HepG2 (cell line): ENCODE measurements at regions not wholly inside any gene's neighbourhood (a gene's known extent, or its start where the extent isn't known, plus 50 kb on each side); places are given as distances from the start of the nearest gene placed in this dataset.

Source experiments
- ATAC-seq: fragments of 200-7000 bp; cut with Tn5 transposase; 3 replicates; pipeline ENCODE4 v1.9.1; 2020; ENCODE audit warnings: mild to moderate bottlenecking, moderate library complexity
- BruUV-seq: library from RNA; stranded (reverse); fragments of 400-500 nt; replicated peaks from 2 replicates; lab custom pipeline; 2021; lab: Mats Ljungman, UMichigan
- CTCF ChIA-PET: fragments of 300-600 bp; formaldehyde crosslinking; extraction: SDS; loops from one replicate; lab custom pipeline; 2021; ENCODE audit warnings: low total read pairs, inconsistent platforms, low intra/inter-chr PET ratio; lab: Yijun Ruan, JAX
- POLR2A ChIA-PET: fragments of 350-600 bp; sonication (Branson Sonifier 250); formaldehyde crosslinking; loops from one replicate; lab custom pipeline; 2020; ENCODE audit warnings: antibody characterized with exemption, inconsistent platforms; lab: Yijun Ruan, JAX
- DNase-seq: peaks from one replicate; pipeline ENCODE4 v3.0.0-alpha.2; 2015; ENCODE audit warnings: low spot score
- FAIRE-seq: peaks from 3 replicates; lab custom pipeline; 2011; peaks lifted over from hg19 to GRCh38; lab: Jason Lieb, UNC
- H2AFZ ChIP-seq: one replicate; pipeline ENCODE4 v1.6.1; 2011; ENCODE audit warnings: low read length, inconsistent platforms
- H3K27ac ChIP-seq: fragments of 300-600 bp; 3 replicates; pipeline ENCODE4 v1.8.0; 2011; ENCODE audit warnings: mixed run types, mild to moderate bottlenecking, mixed read lengths, low read length, inconsistent platforms; ENCODE audit not compliant: insufficient read depth; ENCODE audit errors: extremely low read length
- H3K27me3 ChIP-seq, 2 experiments: fragments of 200-600 bp in 1 of 2; 2 replicates in 1 of 2; 3 replicates in 1 of 2; pipeline versions ENCODE4 v1.6.0 to v1.8.0; 2011; ENCODE audit warnings: low read length in 2 of 2, mild to moderate bottlenecking in 2 of 2, moderate library complexity in 2 of 2, inconsistent platforms in 1 of 2; ENCODE audit not compliant: insufficient read depth in 2 of 2, control insufficient read depth in 1 of 2
- H3K36me3 ChIP-seq, 2 experiments: fragments of 200-600 bp in 1 of 2; replicated peaks in 1 of 2; 2 replicates in 1 of 2; 3 replicates in 1 of 2; pipeline versions ENCODE4 v1.5.1 to v1.8.0; 2011; ENCODE audit warnings: low read length in 2 of 2, inconsistent platforms in 1 of 2; ENCODE audit not compliant: insufficient read depth in 2 of 2, control insufficient read depth in 1 of 2
- H3K4me1 ChIP-seq: 2 replicates; pipeline ENCODE4 v1.5.1; 2012; ENCODE audit warnings: low read length, inconsistent platforms; ENCODE audit not compliant: insufficient read depth
- H3K4me2 ChIP-seq: 2 replicates; pipeline ENCODE4 v1.6.0; 2011; ENCODE audit warnings: low read depth, low read length, inconsistent platforms
- H3K4me3 ChIP-seq, 3 experiments: fragments of 200-600 bp in 1 of 3; sonication (generic), shearing (Covaris generic) in 1 of 3; replicated peaks in 1 of 3; 2 replicates each; pipeline ENCODE4 v1.5.1; 2011 to 2016; ENCODE audit warnings: low read length in 3 of 3, inconsistent platforms in 2 of 3, low read depth in 2 of 3, mild to moderate bottlenecking in 2 of 3, control low read depth in 1 of 3, mixed read lengths in 1 of 3; ENCODE audit not compliant: insufficient read depth in 1 of 3
- H3K79me2 ChIP-seq: one replicate; pipeline ENCODE4 v1.6.1; 2011; ENCODE audit warnings: low read length, inconsistent platforms; ENCODE audit not compliant: insufficient read depth
- H3K9ac ChIP-seq: 2 replicates; pipeline ENCODE4 v1.6.0; 2011; ENCODE audit warnings: mild to moderate bottlenecking, low read depth, low read length, inconsistent platforms; ENCODE audit not compliant: insufficient read depth
- H3K9me3 ChIP-seq: 2 replicates; pipeline ENCODE4 v1.5.1; 2012; ENCODE audit warnings: mild to moderate bottlenecking, low read length
- H4K20me1 ChIP-seq: 2 replicates; pipeline ENCODE4 v1.6.0; 2011; ENCODE audit warnings: inconsistent platforms, mild to moderate bottlenecking, low read length, moderate library complexity; ENCODE audit not compliant: insufficient read depth
- CHD4 ChIP-seq: fragments of 200-600 bp; sonication (generic); IDR thresholded peaks from 2 replicates; pipeline ENCODE4 v1.7.0; 2017; ENCODE audit warnings: mild to moderate bottlenecking, low read length, borderline replicate concordance
- ESRRA ChIP-seq: sonication (generic); formaldehyde crosslinking; IDR thresholded peaks from 2 replicates; pipeline ENCODE4 v1.5.1; 2020; ENCODE audit warnings: mild to moderate bottlenecking, low read depth, missing genetic modification reagents
- FOXA1 ChIP-seq, 2 experiments: fragments of 450-650 bp in 1 of 2; sonication (generic) in 1 of 2; formaldehyde crosslinking in 1 of 2; IDR thresholded peaks; 2 replicates each; pipeline versions ENCODE4 v1.4.0 to v1.6.1; 2016 to 2020; ENCODE audit warnings: missing genetic modification reagents in 1 of 2
- MBNL3 ChIP-seq: fragments of 250-450 bp; sonication (Bioruptor Pico); conservative IDR thresholded peaks from 2 replicates; pipeline ENCODE4 v1.8.0; 2022; ENCODE audit warnings: mild to moderate bottlenecking, inconsistent platforms
- MED8 ChIP-seq: sonication (generic); formaldehyde crosslinking; IDR thresholded peaks from 2 replicates; pipeline ENCODE4 v1.8.1; 2023; ENCODE audit warnings: mild to moderate bottlenecking, missing genetic modification reagents; ENCODE audit not compliant: insufficient replicate concordance
- SSRP1 ChIP-seq: IDR thresholded peaks from 2 replicates; pipeline ENCODE4 v1.6.1; 2016; ENCODE audit warnings: control low read depth
- ZIK1 ChIP-seq: sonication (generic); formaldehyde crosslinking; IDR thresholded peaks from 2 replicates; pipeline ENCODE4 v1.5.0; 2020; ENCODE audit warnings: mild to moderate bottlenecking, low read depth, missing genetic modification reagents, borderline replicate concordance
- ZNF510 ChIP-seq: sonication (generic); formaldehyde crosslinking; IDR thresholded peaks from 2 replicates; pipeline ENCODE4 v1.4.0; 2020; ENCODE audit warnings: low read depth, mild to moderate bottlenecking, missing genetic modification reagents
- WGBS: methylation state at CpG from one replicate; pipeline ENCODE4 v1.1.6; 2017; ENCODE audit warnings: low lambda C conversion rate; 5-methylcytosine and 5-hydroxymethylcytosine counted together
- in situ Hi-C: cut with HindIII; loops from 2 replicates; pipeline ENCODE4 v1.10.0; 2017; ENCODE audit warnings: low pct_unique_long_range_greater_than_20kb; ENCODE audit not compliant: extremely low pct_ligation_motif_present
- intact Hi-C: fragments of 100-400 bp; cut with micrococcal nuclease; formaldehyde crosslinking; loops from one replicate; pipeline ENCODE4 v1.10.0; 2022; ENCODE audit not compliant: unreplicated experiment
- TF ChIP-seq, protein P1 (sequence below): sonication (generic); formaldehyde crosslinking; IDR thresholded peaks from 2 replicates; pipeline ENCODE4 v1.5.0; 2020; ENCODE audit warnings: missing genetic modification reagents
- TF ChIP-seq, protein P2 (sequence below): sonication (generic); formaldehyde crosslinking; IDR thresholded peaks from 2 replicates; pipeline ENCODE4 v1.4.0; 2020; ENCODE audit warnings: missing genetic modification reagents

DNA sequence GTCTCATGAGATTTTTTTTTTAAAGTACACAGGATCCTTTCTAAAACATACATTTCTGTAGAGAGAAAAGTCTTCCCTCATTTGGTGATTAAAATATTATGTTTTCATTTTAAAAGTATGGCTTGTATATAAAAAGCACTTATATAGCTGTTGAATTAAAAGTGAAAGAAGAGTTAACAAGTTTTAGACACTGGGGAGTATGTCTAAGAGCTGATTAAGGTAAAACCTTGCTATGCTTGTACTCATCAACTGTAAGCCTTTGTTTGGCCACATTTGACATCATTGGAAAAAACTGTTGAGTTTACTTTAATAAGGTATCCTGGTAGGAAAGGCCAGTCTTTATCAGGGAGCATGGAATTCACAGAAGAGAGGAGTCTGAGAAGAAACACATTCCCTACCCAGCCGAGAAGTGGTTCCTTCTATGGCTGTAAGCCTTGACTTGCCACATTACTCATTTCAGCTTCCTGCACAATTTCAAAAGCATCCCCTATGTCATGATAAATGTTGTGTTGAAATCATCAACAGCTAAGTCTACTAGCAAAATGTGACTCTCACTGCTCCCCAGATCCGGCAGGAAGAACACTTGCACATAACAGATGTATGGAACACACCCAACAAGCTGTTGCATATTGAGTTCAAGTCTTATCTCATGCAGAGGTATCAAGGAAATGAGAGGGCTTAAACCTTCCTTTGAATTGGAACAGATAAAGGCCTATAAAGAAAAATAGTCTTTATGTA lies 171.8 kb upstream of the CDK1 start:
- ATAC-seq: no peak
- H3K4me2 ChIP-seq: no peak overlapping the region
- H3K9ac ChIP-seq: no peak overlapping the region
- in situ Hi-C loops: no loop called here
- TF ChIP-seq CHD4: no peak
- no peak for TF ChIP-seq FOXA1 (IDR thresholded peaks at IDR 0.05)
- no peak for TF ChIP-seq FOXA1 (CRISPR knock-in tag; IDR thresholded peaks at IDR 0.05)
- TF ChIP-seq, protein P1, sequence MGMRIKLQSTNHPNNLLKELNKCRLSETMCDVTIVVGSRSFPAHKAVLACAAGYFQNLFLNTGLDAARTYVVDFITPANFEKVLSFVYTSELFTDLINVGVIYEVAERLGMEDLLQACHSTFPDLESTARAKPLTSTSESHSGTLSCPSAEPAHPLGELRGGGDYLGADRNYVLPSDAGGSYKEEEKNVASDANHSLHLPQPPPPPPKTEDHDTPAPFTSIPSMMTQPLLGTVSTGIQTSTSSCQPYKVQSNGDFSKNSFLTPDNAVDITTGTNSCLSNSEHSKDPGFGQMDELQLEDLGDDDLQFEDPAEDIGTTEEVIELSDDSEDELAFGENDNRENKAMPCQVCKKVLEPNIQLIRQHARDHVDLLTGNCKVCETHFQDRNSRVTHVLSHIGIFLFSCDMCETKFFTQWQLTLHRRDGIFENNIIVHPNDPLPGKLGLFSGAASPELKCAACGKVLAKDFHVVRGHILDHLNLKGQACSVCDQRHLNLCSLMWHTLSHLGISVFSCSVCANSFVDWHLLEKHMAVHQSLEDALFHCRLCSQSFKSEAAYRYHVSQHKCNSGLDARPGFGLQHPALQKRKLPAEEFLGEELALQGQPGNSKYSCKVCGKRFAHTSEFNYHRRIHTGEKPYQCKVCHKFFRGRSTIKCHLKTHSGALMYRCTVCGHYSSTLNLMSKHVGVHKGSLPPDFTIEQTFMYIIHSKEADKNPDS (CRISPR knock-in tag): no peak
- TF ChIP-seq ZNF510 (CRISPR knock-in tag): no peak
- TF ChIP-seq, protein P2, sequence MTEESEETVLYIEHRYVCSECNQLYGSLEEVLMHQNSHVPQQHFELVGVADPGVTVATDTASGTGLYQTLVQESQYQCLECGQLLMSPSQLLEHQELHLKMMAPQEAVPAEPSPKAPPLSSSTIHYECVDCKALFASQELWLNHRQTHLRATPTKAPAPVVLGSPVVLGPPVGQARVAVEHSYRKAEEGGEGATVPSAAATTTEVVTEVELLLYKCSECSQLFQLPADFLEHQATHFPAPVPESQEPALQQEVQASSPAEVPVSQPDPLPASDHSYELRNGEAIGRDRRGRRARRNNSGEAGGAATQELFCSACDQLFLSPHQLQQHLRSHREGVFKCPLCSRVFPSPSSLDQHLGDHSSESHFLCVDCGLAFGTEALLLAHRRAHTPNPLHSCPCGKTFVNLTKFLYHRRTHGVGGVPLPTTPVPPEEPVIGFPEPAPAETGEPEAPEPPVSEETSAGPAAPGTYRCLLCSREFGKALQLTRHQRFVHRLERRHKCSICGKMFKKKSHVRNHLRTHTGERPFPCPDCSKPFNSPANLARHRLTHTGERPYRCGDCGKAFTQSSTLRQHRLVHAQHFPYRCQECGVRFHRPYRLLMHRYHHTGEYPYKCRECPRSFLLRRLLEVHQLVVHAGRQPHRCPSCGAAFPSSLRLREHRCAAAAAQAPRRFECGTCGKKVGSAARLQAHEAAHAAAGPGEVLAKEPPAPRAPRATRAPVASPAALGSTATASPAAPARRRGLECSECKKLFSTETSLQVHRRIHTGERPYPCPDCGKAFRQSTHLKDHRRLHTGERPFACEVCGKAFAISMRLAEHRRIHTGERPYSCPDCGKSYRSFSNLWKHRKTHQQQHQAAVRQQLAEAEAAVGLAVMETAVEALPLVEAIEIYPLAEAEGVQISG (CRISPR knock-in tag): no peak
- TF ChIP-seq SSRP1 (CRISPR knock-in tag): no peak
- TF ChIP-seq ZIK1 (CRISPR knock-in tag): no peak
- TF ChIP-seq ESRRA (CRISPR knock-in tag): no peak
- no peak for TF ChIP-seq MBNL3 (CRISPR knock-in tag)
- TF ChIP-seq MED8 (CRISPR knock-in tag): no peak
- 13% methylated on average over 2 of the region's 2 CpGs for WGBS
- FAIRE-seq: no peak
- no peak overlapping the region for H2AFZ ChIP-seq
- H4K20me1 ChIP-seq: no peaks in the 10 kb centered on the region
- BruUV-seq: no TSS peak
- H3K36me3 ChIP-seq: no peaks in the 10 kb centered on the region
- CTCF ChIA-PET: no interaction called here
- no peak overlapping the region for H3K4me3 ChIP-seq
- POLR2A ChIA-PET: no interaction called here
- no peak for DNase-seq
- H3K4me1 ChIP-seq: no peaks in the 10 kb centered on the region
- H3K9me3 ChIP-seq: no peaks in the 10 kb centered on the region
- H3K27ac ChIP-seq: no peak overlapping the region
- no peaks in the 10 kb centered on the region for H3K79me2 ChIP-seq
- intact Hi-C loops: no loop called here
- H3K27me3 ChIP-seq: no peaks in the 10 kb centered on the region
